ENCODE measurements at regions not wholly inside any gene's neighbourhood (a gene's known extent, or its start where the extent isn't known, plus 50 kb on each side); places are given as distances from the start of the nearest gene placed in this dataset.

DNA sequence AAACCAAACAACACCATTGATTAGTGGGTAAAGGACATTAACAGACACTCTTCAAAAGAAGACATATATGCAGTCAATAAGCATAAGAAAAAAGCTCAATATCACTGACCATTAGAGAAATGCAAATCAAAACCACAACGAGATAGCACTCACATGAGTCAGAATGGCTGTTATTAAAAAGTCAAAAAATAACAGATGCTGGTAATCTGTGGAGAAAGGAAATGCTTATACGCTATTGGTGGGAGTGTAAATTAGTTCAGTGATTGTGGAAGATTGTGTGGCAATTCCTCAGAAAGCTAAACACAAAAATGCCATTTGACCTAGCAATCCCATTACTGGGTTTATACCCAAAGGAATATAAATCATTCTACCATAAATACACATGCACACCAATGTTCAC, 182.6 kb downstream of the TRPC6 start:
- no peak for DNase-seq

DNA sequence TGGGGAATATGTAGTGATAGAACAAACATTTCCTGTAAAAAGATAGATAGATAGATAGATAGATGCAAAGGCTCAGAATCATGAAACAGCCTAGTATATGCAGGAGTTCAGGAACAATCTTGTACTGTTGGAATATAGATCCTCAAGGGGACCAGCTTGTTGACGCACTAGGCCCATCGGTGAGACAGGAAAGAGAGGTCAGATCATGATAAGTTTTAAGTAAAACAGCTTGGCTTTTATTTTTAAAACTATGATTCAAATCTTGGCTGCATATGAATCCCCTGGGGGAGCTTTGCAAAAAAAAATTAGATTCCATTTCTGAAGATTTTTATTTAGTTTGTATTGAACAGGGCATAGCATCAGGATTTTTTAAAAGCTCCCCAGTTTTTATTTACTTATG, 185.8 kb downstream of the TRPC6 start:
- no peak for DNase-seq

DNA sequence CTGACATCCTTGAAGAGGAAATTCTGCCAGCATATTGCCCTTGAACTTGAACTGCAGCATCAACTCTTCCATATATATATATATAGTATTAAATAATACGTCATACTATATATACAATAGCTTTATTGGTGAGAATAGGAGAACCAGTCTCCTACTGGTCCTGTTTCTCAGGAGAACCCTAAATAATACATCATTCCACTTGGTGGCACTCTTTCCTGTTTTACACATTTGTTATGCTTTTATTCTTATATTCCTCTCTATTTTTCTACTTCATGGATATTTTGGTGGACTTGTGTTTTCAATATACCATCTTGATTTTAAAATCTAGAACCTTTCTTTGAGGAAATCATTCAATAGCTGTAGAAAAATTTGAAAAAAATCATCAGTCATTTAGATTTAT, 193.3 kb downstream of the TRPC6 start:
- no peak for DNase-seq

DNA sequence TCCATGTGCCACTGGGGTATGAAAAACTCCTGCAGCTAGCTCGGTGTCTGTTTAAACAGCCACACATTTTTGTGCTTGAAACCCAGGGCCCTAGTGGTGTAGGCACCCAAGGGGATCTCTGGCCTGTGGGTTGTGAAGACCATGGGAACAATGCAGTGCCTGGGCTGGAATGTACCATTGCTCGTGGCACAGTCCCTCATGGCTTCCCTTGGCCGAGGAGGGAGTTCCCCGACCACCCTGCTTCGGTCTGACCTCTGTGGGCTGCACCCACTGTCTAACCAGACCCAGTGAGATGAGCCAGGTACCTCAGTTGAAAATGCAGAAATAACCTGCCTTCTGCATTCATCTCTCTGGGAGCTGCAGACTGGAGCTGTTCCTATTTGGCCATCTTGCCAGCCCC, 214.0 kb downstream of the TRPC6 start:
- no peak for DNase-seq

DNA sequence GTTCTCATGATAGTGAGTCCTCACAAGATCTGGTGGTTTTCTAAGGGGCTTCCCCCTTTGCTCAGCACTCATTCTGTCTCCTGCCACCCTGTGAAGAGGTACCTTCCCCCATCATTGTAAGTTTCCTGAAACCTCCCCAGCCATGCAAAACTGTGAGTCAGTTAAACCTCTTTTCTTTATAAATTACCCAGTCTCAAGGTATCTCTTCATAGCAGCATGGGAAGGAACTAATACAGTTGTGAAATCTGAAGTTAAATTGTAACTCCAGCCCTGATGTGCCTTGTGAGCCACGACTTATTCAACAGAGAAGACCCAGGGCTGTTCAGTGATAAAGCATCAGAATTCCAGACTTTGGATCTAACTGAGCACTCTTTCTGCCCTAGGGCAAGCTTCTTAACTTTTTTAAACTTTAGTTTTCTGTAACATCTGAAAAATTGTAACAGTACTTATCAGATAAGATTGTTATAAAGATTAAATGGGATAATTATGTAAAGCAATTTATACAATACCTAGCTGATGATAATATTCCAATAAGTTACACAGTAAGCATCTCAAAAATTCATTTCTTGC, 220.0 kb downstream of the TRPC6 start:
- DNase-seq = no peak

DNA sequence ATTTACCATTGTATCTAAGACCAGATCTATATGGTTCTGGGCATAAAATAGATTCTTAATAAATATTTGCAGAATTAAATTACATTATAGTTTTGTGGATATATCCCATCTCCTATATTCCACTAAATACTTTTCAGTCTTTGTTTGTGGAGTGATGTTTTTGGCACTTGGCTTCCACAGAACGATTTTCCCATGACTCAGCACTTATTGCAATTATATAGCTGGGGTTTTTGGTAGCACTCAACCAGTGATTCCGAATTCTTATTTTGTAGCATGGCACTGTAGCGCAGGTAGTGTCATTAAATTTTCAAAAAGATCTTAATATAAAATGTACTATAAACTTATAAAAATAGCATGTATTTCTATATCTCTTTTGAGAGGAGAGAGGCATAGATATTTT, 221.2 kb downstream of the TRPC6 start:
- no peak for DNase-seq

DNA sequence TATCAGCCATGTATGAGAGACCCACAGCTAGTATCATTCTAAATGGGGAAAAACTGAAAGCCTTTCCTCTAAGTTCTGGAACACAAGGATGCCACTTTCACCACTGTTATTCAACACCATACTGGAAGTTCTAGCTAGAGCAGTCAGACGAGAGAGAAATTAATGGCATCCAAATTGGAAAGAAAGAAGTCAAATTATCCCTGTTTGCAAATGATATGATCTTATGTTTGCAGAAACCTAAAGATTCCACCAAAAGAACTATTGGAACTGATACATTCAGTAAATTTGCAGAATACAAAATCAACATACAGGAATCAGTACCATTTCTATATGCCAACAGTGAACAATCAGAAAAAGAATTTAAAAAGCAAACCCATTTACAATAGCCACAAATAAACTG, 226.0 kb downstream of the TRPC6 start:
- no peak for DNase-seq

DNA sequence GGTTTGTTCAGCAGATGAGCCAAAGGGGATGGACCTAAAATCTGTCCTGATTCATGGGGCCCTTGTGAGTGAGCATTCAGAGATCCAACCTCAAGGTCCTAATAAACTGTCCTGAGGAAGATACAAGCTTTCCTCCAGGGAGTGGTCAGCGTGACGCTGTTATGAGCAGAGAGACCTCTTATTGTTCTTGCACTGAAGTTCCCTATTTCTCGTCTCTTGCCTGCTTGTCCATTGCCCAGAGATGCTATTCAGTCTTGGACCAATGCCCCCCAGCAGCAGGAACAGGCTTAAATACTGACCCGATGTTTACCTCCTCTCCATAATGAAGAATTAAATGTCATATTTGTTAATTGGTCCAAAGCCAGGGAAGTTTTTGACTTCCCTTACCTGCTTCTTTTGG, 225.2 kb upstream of the PGR start:
- no peak for DNase-seq

DNA sequence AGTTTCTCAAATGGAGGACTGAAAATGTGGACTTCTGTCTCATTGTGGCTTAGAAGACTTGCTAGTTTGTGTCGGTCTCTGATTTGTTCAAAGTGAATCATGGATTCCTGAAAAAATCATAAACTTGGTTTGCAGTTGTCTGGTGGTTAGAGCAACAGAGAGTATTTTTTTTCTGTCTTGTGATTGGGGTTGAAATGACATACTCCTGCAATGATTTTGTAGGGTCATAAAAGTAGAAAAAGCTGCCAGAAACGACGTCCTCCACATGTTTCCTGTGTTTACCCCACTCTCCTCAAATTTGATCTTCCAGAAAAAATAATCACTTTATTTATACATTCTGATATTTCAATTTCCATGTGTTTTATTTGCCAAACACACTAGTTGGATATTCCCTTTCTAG, 219.2 kb upstream of the PGR start:
- DNase-seq = no peak

DNA sequence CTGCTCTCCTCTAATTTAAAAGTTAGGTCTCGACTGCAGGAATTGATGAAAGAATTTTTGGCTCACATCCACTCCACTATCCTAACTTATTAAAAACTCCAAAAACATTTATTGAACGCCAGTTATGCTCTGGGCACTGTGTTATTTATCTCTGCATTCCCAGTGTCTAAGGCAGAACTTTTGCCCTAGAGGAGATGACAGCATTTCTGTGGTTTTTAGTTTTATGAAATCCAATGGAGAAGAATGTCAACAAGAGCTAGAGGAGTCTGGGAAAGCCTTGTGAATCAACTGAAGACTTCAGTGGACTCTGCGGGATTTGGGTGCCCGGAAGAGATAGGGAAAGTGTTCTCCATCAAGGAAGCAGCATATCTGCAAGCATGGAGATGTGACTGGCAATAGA, 217.0 kb upstream of the PGR start:
- DNase-seq = no peak

DNA sequence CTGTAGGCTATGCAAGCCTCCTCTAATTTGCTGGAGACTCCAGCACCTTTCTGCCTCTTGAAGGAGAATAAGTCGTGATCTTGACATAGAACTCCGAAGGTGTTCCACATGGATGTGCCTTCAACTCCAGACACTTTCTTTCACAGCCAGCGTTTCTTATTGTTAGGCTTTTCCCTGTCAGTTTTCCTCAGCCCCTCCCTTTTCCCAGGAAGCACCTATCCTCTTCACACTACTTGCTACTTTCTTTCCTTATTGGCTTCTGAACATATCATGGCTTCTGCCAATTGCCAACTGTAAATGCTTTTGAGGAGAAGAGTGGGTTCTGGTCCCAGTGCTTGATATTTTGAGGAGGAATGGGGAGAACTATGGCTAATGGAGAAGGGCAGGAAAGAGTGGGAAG, 216.3 kb upstream of the PGR start:
- DNase-seq = no peak

DNA sequence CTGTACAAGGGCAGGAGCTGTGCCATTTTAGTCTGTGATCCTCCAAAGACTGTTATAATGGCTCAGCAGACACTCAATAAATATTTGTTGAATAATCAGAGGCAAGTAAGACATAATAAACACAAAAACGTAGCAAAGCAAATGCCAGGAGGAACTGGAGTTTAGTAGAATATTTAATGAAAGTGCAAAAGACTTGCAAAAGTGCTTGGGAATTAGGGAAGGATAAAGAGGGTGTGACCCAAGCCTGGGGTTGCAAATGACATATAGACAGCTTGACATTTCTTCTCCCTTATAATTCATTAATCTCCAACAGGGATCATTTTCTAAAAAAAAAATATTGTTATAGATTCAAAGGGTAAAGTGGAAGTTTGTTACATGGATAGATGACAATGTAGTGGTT, 212.7 kb upstream of the PGR start:
- no peak for DNase-seq

DNA sequence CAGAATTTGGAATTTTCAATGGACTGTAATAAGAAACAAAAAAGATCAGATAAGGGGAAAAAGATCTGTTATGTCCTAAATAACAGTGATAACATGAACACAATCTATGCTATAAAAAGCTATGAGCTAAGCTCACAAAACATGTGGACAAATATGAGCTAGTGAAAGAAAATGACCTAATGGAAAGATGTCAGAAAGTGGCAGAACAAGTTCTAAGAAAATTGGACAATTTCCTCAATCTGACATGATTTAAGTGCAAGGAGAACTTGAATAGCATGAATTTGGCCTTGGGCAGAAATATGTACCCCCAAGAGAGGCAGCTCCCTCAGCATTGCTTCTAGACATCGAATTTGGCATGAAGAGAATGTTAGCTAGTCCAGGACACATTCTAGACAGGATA, 212.0 kb upstream of the PGR start:
- DNase-seq = no peak

DNA sequence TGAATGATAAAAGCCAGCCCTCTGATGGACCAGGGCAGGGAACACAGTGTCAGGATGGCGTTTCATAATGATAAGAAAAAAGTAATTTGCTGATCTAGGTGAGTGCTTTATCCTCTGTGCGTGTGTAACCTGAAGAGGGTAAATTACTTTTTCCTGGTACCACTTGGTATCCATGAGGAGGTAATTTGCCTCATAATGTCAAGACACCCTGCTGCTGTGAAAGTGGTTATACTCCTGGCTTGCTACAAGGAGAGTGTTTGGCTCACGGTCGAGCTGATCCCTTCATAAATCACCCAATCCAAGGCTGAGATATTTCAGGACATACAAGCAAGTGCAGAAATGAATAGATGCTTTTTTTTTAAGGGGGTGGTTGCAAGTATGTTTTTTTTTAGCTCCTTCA, 207.2 kb upstream of the PGR start:
- DNase-seq = no peak

DNA sequence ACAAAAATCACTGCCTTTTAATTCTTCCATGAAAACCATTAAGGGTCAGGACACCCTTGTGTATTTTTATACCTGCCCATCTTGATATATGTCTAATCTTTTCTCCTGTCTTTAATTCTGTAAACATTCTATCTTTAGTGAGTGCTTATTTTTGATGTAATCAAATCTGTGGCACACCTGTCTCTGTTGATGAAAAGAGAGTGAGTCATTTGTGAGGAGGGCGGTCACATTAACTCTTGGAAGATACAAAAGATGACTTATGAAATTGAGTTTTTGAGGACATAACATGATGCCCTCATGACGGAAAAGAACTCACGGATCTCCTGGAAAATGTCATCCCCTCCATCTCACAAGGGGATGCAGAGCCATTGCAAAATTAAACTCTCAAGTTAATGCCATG, 206.5 kb upstream of the PGR start:
- no peak for DNase-seq

DNA sequence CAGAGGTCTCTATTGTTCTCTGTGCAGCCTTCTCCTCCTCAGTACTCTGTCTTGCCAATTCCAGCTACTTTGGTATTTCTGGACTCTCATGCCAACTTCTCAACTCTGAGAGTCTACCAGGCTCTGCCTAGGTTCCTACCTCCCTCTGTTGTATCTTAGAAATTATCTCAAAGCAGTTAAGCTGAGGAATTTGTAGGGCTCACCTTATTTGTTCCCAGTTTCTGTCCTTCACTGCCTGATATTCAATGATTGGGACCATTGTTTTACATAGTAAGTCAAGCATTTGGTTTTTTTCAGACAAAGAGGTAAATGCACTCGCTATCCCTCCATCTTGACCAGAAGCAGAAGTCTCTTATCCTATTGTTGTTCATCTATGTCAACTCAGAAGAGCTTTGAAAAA, 205.0 kb upstream of the PGR start:
- no peak for DNase-seq

DNA sequence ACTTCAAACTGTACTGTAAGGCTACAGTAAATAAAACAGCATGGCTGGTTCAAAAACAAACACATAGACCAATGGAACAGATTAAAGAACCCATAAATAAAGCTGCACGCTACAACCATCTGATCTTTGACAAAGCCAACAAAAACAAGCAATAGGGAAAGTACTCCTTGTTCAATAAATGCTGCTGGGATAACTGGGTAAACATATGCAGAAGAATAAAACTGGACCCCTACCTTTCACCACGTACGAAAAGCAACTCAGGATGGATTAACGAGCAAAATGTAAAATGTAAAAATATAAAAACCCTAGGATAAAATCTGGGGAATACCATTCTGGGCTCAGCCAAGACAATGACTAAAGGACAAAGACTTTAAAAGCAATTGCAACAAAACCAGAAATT, 201.8 kb upstream of the PGR start:
- no peak for DNase-seq

DNA sequence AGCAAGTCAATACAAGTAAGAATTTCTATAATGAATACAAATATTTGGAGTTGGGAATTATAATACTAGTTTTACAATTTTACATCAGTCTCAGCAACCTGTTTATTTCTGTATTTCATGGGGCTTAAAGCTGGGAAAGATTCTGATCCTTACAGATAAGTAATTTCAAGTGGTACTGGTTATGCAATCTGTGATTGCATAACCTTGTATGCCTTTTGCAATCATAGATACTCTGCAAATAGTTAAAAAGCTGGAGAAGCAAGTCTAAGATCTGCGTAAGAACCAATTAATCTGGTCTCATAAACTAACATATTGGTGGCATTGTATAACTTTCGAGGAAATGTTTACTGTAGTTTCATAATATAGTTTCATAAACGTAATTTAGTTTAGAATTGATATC, 198.3 kb upstream of the PGR start:
- no peak for DNase-seq

DNA sequence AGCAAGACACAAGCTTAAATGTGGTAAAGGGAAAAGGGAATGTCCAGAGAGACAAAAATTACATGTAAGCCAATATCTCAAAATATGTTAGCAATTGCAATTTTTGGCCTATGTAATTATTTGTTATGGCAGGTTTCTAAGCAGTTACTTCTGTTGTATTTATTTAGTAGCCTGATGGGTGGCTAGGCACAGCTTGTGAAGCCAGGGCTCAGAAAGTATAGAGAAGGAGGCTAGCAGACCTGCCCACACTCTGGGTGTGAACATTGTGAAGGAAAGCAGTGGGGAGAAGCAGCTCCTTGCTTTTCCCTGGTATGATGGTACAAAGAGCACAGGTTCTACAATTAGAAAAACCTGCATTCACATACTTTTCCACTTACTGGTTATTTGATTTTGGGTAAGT, 196.5 kb upstream of the PGR start:
- DNase-seq = no peak

DNA sequence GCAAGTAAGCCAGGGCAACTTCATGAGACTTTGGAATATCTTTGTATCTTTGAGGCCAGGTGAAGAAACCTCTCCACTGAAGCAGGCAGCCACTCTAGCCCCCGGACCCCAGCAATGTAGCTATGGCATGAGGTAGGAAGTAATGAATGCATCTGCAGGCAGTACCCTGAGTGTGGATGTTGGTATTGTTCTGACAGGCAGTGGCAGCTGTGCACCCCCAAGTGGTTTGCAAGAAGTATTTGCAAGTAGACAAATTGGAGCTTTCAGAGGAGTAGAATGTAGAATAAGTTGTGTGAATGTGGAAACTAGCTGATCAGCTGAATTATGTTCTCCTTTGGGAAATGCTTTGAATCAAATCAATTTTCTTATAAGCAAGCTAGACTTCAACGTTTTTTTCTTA, 194.4 kb upstream of the PGR start:
- DNase-seq = peak; percentile 63

DNA sequence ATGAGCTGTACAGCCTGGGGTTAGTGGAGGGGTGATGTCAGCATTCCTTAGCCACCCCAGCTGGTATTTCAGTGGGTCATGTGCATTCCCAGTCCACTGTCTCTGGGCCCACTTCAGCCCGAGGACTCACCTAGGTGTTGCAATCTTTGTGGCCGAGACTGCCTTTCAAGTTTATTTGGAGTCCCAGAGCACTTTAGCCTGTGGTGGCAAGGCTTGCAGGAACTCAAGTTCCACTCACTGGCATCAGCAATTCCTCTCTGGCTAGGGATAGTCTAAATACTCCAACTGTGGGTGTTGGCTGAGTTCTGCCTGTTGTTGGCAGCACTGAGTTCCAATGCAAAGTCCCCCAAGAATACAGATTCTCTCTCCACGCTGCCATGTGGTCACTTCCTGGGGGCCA, 191.6 kb upstream of the PGR start:
- DNase-seq = peak; percentile 69

DNA sequence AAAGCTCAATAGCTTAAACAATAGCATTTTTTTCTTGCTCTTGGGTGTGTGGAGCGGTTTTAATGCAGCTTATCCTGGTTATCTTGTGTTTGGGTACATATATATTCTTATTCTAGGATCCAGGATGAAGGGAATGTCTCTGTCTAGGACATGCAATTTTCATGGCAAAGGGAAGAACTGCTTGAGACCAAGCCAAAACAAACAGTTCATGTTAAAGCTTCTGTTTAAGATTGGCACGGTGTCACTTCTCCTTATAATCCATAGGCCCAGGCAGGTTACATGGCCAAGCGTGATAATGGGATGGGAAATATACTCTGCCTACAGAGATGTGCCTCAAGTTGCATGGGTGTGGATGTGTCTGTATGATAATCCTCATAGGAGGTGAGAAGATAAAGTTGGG, 177.1 kb upstream of the PGR start:
- DNase-seq = no peak

DNA sequence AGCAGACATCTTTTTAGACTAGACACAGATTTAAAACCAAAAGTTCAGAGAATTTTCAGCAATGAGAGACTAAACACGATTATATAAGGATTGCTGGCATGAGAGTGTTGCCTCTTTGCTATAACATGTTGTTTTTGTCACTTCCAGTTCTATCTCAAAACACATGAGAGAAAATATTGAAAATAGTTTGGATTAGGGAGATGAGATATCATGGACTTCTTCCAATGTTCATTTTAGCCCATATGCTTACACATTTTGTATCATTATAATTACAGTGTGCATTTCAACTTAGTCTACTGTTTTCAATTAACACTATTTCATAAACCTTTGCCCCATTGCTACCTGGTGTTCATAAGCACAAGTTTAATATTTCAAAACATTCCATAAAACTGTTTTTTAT, 175.9 kb upstream of the PGR start:
- no peak for DNase-seq

DNA sequence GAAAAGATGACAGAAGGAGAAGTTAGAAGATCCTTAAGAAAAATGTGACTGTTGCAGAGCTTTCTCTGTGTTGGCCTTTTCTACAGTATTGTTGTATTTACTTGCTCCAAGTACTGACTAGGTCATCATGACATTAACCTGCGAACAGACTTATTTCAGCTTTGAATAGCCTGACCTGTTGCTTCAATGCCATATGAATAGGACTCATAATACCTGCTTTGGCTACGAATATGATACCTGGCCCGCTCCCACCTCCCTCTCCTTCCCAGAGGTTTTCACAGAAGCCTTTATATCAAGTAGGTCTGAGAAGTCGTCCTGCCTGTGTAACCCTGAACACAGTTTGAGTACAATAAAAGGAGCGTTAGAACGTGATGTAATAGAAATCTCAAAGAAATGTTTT, 169.6 kb upstream of the PGR start:
- no peak for DNase-seq

DNA sequence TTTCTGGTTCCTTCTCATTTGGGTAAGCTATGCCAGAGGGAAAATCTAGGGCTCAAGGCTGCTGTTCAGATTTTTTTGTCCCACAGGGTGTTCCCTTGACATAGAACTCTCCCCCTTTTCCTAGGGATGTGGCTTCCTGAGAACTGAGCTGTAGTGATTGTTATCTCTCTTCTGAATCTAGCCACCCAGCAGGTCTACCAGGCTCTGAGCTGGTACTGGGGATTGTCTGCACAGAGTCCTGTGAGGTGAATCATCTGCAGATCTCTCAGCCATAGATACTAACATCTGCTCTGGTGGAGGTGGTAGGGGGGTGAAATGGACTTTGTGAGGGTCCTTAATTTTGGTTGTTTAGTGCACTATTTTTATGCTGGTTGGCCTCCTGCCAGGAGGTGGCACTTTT, 167.3 kb upstream of the PGR start:
- peak; percentile 83 for DNase-seq

DNA sequence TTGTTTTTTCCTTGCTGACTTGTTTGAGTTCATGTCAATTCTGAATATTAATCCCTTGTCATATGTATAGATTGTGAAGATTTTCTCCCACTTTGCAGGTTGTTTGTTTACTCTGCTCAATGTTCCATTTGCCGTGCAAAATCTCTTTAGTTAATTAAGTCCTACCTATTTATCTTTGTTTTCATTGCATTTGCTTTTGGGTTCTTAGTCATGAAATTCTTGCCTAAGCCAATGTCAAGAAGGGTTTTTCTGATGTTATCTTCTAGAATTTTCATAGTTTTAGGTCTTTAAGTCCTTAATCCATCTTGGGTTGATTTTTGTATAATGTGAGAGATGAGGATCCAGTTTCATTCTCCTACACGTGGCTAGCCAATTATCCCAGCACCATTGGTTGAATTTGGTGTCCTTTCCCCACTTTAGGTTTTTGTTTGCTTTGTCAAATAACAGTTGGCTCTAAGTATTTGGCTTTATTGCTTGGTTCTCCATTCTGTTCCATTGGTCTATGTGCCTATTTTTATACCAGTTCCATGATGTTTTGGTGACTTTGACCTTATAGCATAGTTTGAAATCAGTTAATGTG, 163.1 kb upstream of the PGR start:
- no peak for DNase-seq
